ENCODE measurements at regions not wholly inside any gene's neighbourhood (a gene's known extent, or its start where the extent isn't known, plus 50 kb on each side); places are given as distances from the start of the nearest gene placed in this dataset.
"Not testable (repeated sequence)": the region's sequence is repeated elsewhere in the genome, so short reads cannot be mapped to it uniquely, and the experiment has no call there.

GRCh38 chrY:17511984-17512383, 368.0 kb downstream of the CDY2B start:
- DNase-seq (ENCODE audit: low read depth, low spot score); H3K27ac ChIP-seq: not testable (repeated sequence)

DNA sequence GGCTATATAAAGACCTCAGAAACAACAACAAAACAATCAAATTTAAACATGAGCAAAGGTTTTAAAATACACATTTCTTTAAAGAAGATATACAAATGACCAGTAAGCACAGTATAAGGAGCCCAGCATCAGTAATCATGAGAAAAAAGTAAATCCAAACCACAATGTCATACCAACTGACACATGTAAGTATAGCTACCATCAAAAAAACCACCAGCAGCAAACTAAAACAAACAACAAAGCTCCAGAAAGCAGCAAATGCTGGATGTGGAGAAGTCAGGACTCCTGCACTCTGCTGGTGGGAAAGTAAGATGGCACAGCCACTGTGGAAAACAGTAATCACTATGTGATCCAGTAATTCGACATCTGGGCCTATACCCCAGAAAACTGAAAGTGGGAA, 368.5 kb downstream of the CDY2B start:
- DNase-seq (ENCODE audit: low read depth, low spot score); H3K27ac ChIP-seq: not testable (repeated sequence)

GRCh38 chrY:17505834-17506233, 374.2 kb downstream of the CDY2B start:
- H3K27ac ChIP-seq; DNase-seq (ENCODE audit: low read depth, low spot score): not testable (repeated sequence)

DNA sequence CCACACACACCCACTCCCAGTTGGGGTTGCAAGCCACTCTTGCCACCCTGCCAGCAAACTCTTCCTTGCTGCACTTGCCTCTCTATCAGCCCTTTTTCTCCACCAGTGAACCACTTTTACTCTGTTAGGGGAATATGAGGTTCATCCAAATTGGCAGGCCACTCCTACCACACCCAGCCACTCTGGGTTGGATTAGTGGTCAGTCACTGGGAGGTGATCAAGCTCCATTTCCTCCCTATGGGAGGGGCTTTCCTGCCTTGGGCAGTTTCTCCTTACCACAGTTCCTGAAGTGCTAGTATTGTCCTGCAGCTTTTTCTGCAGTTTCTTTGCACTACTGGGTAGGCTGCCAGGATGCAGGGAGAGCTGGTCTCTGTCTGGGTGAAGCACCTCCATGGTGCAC, 395.3 kb downstream of the CDY2B start:
- not testable (repeated sequence) for DNase-seq (ENCODE audit: low read depth, low spot score); H3K27ac ChIP-seq

GRCh38 chrY:17484157-17484556, 395.9 kb downstream of the CDY2B start:
- not testable (repeated sequence) for H3K27ac ChIP-seq; DNase-seq (ENCODE audit: low read depth, low spot score)

DNA sequence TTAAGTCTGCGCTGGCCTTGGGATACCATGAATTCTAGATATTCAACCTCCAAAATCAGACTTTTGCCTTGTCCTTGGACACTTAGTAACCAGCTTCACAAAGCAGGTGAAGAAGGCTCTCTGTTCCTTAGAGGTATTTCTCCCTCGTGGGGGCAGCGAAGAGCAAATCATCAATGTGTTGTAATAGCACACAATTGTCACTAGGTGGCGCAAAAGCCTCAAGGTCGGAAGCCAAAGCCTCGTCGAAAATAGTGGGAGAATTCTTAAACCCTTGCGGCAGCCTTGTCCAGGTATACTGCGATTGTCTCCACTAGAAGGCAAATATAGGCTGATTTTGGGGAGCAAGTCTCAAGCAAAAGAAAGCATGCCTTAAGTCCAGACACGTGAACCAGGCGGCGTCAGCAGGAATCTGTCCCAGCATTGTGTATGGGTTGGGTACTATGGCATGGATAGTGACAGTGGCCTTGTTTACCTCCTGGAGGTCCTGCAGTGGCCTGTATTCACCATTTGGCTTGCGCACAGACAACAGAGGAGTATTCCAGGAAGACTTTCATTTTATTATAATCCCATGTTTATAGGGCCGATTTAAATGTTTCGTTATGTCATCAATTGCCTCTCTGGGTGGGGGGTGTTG, 398.5 kb downstream of the CDY2B start:
- not testable (repeated sequence) for H3K27ac ChIP-seq; DNase-seq (ENCODE audit: low read depth, low spot score)

GRCh38 chrY:17472068-17472467, 408.0 kb downstream of the CDY2B start:
- H3K27ac ChIP-seq; DNase-seq (ENCODE audit: low read depth, low spot score): not testable (repeated sequence)

DNA sequence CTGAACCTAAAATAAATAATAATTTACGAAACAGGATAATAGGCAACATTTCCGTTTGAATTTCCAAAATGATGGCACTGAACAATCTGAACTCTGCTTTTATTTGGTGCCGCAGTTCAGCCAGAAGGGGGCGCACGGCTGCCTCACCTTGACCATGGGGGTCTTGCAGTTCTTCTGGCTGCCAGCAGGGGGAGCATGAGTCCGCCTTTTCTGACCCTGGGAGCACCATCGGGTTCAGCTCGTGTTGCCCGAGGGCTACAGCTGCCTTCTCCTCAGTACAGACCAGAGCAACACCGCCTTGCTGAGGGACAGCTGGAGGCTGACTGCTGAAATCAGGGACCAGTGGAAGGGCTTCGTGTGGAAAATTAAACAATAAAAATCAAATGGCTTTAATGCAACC, 420.3 kb downstream of the CDY2B start:
- not testable (repeated sequence) for H3K27ac ChIP-seq; DNase-seq (ENCODE audit: low read depth, low spot score)

DNA sequence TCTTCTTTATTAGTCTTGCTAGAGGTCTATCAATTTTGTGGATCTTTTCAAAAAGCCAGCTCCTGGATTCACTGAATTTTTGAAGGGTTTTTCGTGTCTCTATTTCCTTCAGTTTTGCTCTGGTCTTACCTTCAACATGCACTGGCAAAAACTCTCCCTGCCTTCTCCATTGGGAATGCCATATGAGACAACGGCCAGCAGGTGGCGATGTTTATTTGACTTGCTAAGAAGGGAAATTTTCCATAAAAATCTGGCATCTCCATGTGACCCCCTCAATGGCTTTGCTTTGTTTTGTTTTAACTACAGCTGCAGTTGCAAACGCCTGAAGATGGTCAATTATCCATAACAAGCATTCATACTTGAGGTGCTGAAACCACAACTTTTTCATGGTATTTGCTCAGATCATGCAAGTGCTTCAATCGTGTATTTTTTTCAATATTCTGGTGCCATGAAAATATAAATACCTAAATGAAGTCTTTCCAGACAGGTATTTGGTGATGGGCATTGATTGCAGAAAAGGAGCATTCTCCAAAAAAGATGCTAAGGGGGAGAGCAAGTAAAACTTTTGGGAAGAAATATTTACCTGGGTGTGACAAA, 449.4 kb downstream of the CDY2B start:
- no peak overlapping the region for H3K27ac ChIP-seq
- DNase-seq (ENCODE audit: low read depth, low spot score) = no peak

DNA sequence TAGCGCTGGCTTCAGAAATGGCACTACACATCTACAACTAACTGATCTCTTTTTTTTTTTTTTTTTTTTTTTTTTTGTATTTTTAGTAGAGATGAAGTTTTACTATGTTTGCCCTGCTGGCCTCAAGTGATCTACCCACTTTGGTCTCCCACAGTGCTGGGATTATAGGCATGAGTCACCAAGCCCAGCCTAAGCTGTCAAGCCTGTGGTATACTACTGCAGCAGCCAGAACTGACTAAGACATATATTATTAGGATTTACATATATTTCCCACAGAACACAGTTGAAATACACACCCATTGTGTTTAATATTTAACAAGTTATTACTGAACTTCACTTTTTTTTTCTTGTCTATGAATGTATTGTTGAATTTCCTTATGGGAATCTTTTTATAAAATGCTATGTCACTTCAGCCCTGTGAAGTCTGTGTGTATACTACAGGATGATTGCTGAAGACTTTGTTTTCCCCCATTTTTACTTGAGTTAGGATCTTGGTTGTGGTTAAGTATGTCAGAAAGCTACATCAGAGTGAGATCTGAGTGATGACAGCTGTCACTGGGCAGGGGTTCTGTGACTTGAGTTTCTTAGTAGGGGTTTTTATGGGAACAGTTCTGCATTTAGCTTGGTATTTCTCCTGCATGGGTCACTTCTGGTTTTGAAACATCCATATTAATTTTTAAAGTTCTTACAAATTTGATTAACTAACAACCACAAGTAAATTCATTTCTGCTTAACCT, 481.5 kb downstream of the CDY2B start:
- DNase-seq (ENCODE audit: low read depth, low spot score) = peak; percentile 31
- no peak overlapping the region for H3K27ac ChIP-seq

DNA sequence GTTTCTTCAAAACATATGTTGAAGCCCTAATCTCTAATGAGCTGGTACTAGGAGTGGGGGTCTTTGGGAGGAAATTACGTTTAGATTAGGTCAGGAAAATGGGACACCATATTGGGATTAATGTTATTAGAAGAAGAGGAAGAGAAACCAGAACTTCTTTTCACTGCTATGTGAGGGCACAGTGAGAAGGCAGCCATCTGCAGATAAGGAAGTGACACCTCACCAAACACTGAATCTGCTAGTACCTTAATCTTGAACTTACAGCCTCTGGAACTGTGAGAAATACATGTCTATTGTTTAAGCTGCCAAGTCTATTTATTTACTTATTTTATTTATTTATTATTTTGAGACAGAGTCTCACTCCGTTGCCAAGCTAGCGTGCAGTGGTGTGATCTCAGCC, 482.4 kb downstream of the CDY2B start:
- no peak overlapping the region for H3K27ac ChIP-seq
- no peak for DNase-seq (ENCODE audit: low read depth, low spot score)

DNA sequence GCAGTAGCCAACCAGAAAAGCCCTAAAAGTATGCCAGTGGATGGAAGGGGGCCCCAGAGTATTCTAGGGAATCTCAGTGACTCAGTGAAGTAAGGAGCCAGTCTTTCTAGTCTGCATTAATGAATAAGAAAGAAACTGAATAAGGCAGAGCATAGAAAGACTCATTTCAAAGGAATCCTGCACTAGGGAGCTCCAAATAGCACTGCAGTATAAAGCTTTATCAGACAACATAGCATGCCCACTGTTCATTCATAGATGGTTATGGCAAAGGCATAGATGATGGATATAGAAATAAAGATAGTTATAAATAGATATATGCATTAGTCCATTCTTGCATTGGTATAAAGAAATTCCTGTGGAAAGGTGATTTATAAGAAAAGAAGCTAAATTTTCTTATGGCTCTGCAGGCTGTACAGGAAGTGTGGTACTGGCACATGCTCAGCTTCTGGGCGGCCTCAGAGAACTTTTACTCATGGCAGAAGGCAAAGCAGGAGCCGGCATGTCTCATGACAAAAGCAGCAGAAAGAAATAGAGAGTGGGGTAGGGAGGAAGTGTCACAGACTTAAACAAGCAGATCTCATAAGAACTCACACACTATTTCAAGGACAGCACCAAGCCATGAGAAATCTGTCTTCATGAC, 498.5 kb downstream of the CDY2B start:
- H3K27ac ChIP-seq = peak overlapping the region; percentile 74
- no peak for DNase-seq (ENCODE audit: low read depth, low spot score)

DNA sequence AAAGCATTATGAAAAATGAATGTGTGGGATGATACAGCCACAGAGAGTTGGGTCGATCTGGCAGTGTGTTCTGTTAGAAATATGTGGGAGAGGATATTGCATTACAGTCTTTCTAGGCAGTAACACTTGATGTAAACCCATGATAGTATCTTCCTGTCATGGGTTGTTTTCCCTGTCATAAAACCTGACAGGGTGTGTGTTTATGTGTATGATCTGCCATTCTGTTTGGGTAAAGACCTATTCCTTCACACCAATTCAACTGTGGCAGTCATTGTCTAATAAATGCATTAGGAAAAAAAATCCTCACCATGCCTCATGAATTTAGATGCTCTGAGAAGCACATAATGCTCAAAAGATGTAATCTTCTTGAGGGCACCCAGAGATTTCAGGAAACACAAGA, 501.7 kb downstream of the CDY2B start:
- no peak for DNase-seq (ENCODE audit: low read depth, low spot score)
- no peak overlapping the region for H3K27ac ChIP-seq

GRCh38 chrY:17368413-17368812, 511.6 kb downstream of the CDY2B start:
- H3K27ac ChIP-seq = no peak overlapping the region

DNA sequence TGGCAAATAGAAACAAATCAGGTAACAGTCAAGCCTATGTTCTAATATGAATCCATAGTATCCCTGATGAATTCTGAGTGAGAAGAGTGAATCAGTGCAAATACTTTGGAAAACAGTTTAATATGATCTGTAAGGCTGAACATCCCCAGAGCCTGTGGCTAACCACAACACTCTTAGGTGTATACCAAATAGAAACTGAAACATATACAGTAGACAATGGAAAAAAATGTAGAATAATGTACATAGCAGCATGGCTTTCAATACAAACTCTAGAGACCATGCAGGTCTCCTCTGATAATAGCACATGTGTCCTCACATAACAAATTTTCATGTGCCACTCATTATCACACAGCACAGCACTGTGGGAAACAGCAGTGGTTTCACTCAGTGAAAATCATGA, 513.6 kb downstream of the CDY2B start:
- no peak overlapping the region for H3K27ac ChIP-seq
- DNase-seq (ENCODE audit: low read depth, low spot score) = no peak

More at GRCh38 chrY:17368413-17368812, 511.6 kb downstream of the CDY2B start:
- no peak for DNase-seq (ENCODE audit: low read depth, low spot score)

- DNase-seq (ENCODE audit: low read depth, low spot score) = no peak
- H3K27ac ChIP-seq = no peak overlapping the region
Observed at GRCh38 chrY:17339028-17339427, 541.0 kb downstream of the CDY2B start.

DNA sequence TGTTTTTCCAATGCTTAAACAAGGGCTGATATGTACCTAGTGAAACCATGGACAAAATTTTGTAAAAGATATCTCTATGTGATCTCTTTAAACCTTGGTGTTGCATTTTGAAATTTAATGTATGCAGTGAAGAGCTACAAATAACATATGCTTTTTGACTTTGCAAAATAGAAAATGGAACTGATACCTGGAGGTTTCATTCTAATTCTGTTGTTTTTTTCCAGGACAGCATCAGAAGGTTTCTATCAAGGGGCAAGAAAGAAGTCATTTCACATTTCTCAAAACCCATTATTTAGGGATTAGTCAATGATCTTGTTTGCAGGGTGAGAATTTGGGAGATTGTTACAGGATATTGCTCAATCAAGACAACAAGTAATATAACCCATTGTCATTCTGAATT, 549.3 kb downstream of the CDY2B start:
- DNase-seq (ENCODE audit: low read depth, low spot score) = no peak
- H3K27ac ChIP-seq = no peak overlapping the region

DNA sequence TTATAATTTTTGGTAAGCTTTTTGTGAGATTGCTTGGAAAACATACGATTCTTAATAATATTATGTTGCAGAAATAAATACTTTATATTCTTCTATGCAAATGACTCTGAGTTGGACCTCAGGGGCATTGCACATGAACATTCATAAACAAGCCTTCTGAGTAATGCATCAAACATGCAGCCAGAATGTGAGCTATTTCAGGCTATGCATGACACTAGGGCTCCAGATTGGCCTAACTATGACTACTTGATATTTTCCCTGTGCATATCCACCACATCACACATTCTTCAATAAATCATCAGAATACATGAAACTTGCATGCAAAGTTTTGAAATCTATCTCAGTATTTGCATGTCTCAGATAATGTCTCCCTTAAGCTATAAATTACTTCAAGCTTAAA, 560.1 kb downstream of the CDY2B start:
- peak; percentile 26 for DNase-seq (ENCODE audit: low read depth, low spot score)
- H3K27ac ChIP-seq = peak overlapping the region; percentile 10

- H3K27ac ChIP-seq = peak overlapping the region; percentile 10
- DNase-seq (ENCODE audit: low read depth, low spot score) = no peak
Observed at GRCh38 chrY:17318631-17319030, 561.4 kb downstream of the CDY2B start.

- DNase-seq (ENCODE audit: low read depth, low spot score) = no peak
- no peak overlapping the region for H3K27ac ChIP-seq
Observed at GRCh38 chrY:17277056-17277455, 603.0 kb downstream of the CDY2B start.

GRCh38 chrY:17259497-17259896, 620.5 kb downstream of the CDY2B start:
- no peak for DNase-seq (ENCODE audit: low read depth, low spot score)
- H3K27ac ChIP-seq = peak overlapping the region; percentile 7

All from epithelial cell of prostate (primary cell).